K562 (cell line): ENCODE measurements at regions not wholly inside any gene's neighbourhood (a gene's known extent, or its start where the extent isn't known, plus 50 kb on each side); places are given as distances from the start of the nearest gene placed in this dataset.

ENCODE experiments used
- ATAC-seq: fragments of 200-7000 bp; cut with Tn5 transposase; 3 replicates; pipeline ENCODE4 v1.9.1; 2020; ENCODE audit warnings: moderate library complexity
- BruUV-seq: library from RNA; stranded (reverse); fragments of 400-500 nt; replicated peaks from 2 replicates; lab custom pipeline; 2021; lab: Mats Ljungman, UMichigan
- CTCF ChIA-PET: fragments of 300-600 bp; formaldehyde crosslinking; extraction: SDS; loops from one replicate; lab custom pipeline; 2021; ENCODE audit warnings: low intra/inter-chr PET ratio; lab: Yijun Ruan, JAX
- POLR2A ChIA-PET: fragments of 300-600, 350-650 bp; sonication (Branson Sonifier 250); formaldehyde crosslinking; extraction: SDS; loops from one replicate; lab custom pipeline; 2021; ENCODE audit warnings: antibody characterized with exemption, inconsistent platforms; lab: Yijun Ruan, JAX
- DNase-seq, 4 experiments: peaks; one replicate each; pipeline versions ENCODE4 v3.0.0 to v3.0.0-alpha.2; 2011 to 2018; ENCODE audit warnings: low spot score in 3 of 4, mixed read lengths in 3 of 4; ENCODE audit errors: extremely low read depth in 1 of 4
- FAIRE-seq: peaks from 2 replicates; lab custom pipeline; 2011; peaks lifted over from hg19 to GRCh38; lab: Jason Lieb, UNC
- H2AFZ ChIP-seq: 2 replicates; pipeline ENCODE4 v1.6.0; 2011; ENCODE audit warnings: low read depth, low read length, control low read depth, inconsistent platforms
- H3K27ac ChIP-seq: fragments of 200-600 bp; 3 replicates; pipeline ENCODE4 v1.8.0; 2011; ENCODE audit warnings: low read depth, mild to moderate bottlenecking, control low read depth, inconsistent platforms, low read length, moderate library complexity, mixed read lengths; ENCODE audit errors: extremely low read depth
- H3K27me3 ChIP-seq, 2 experiments: fragments of 300-600 bp in 1 of 2; 2 replicates in 1 of 2; 3 replicates in 1 of 2; pipeline versions ENCODE4 v1.6.0 to v1.8.0; 2011; ENCODE audit warnings: inconsistent platforms in 2 of 2, low read length in 2 of 2, mild to moderate bottlenecking in 1 of 2, mixed read lengths in 1 of 2, moderate library complexity in 1 of 2; ENCODE audit not compliant: control insufficient read depth in 2 of 2, insufficient read depth in 2 of 2
- H3K36me3 ChIP-seq: fragments of 300-600 bp; 3 replicates; pipeline ENCODE4 v1.8.0; 2011; ENCODE audit warnings: mild to moderate bottlenecking, low read length, inconsistent platforms; ENCODE audit not compliant: control insufficient read depth, insufficient read depth
- H3K4me1 ChIP-seq, 2 experiments: fragments of 200-600 bp in 1 of 2; replicated peaks in 1 of 2; 2 replicates in 1 of 2; 3 replicates in 1 of 2; pipeline versions ENCODE4 v1.5.1 to v1.8.0; 2011; ENCODE audit warnings: inconsistent platforms in 2 of 2, low read length in 2 of 2, mild to moderate bottlenecking in 1 of 2, mixed read lengths in 1 of 2, moderate library complexity in 1 of 2; ENCODE audit not compliant: control insufficient read depth in 2 of 2, insufficient read depth in 2 of 2
- H3K4me2 ChIP-seq: 2 replicates; pipeline ENCODE4 v1.6.1; 2011; ENCODE audit warnings: low read length, control low read depth, inconsistent platforms, mixed read lengths; ENCODE audit not compliant: insufficient read depth
- H3K4me3 ChIP-seq: fragments of 200-600 bp; sonication (generic), shearing (Covaris generic); 2 replicates; pipeline ENCODE4 v1.5.1; 2016; ENCODE audit warnings: control low read depth, inconsistent platforms
- H3K79me2 ChIP-seq: fragments of 200-600 bp; 3 replicates; pipeline ENCODE4 v1.8.0; 2011; ENCODE audit warnings: low read length, inconsistent platforms; ENCODE audit not compliant: control insufficient read depth, insufficient read depth
- H3K9ac ChIP-seq, 2 experiments: 2 replicates each; pipeline versions ENCODE4 v1.6.0 to v1.6.1; 2011; ENCODE audit warnings: low read depth in 2 of 2, low read length in 2 of 2, control low read depth in 1 of 2, inconsistent platforms in 1 of 2, mild to moderate bottlenecking in 1 of 2, mixed read lengths in 1 of 2; ENCODE audit not compliant: insufficient read depth in 1 of 2
- H3K9me1 ChIP-seq: one replicate; pipeline ENCODE4 v1.6.0; 2011; ENCODE audit warnings: inconsistent platforms, mild to moderate bottlenecking, low read length, moderate library complexity; ENCODE audit not compliant: control insufficient read depth, insufficient read depth
- H3K9me3 ChIP-seq: replicated peaks from 2 replicates; pipeline ENCODE4 v1.5.1; 2011; ENCODE audit warnings: low read depth, low read length, inconsistent platforms; ENCODE audit not compliant: control insufficient read depth, insufficient read depth
- H4K20me1 ChIP-seq: replicated peaks from 2 replicates; pipeline ENCODE4 v1.6.1; 2011; ENCODE audit warnings: low read length, inconsistent platforms, mixed read lengths; ENCODE audit not compliant: control insufficient read depth, insufficient read depth
- ARNT ChIP-seq, 2 experiments: fragments of 450-650 bp; IDR thresholded peaks; 2 replicates each; pipeline ENCODE4 v1.6.1; 2016; ENCODE audit warnings: mild to moderate bottlenecking in 1 of 2
- CC2D1A ChIP-seq: fragments of 450-650 bp; IDR thresholded peaks from 2 replicates; pipeline ENCODE4 v1.6.1; 2017; ENCODE audit warnings: mild to moderate bottlenecking
- CEBPG ChIP-seq, 3 experiments: fragments of 200-800 bp in 1 of 3; sonication (Bioruptor generic) in 1 of 3; sonication (generic) in 1 of 3; formaldehyde crosslinking in 1 of 3; IDR thresholded peaks in 2 of 3; conservative IDR thresholded peaks in 1 of 3; 2 replicates each; pipeline versions ENCODE4 v1.6.1 to v1.8.0; 2016 to 2022; ENCODE audit warnings: missing compliant biosample characterization in 2 of 3, missing genetic modification characterization in 2 of 3, mild to moderate bottlenecking in 1 of 3, missing genetic modification reagents in 1 of 3
- HEY1 ChIP-seq: fragments of 250-450 bp; sonication (Bioruptor Pico); IDR thresholded peaks from 2 replicates; pipeline ENCODE4 v1.5.0; 2020; ENCODE audit warnings: mild to moderate bottlenecking, moderate library complexity, borderline replicate concordance
- ILF3 ChIP-seq: fragments of 450-650 bp; IDR thresholded peaks from 2 replicates; pipeline ENCODE4 v1.6.1; 2018; ENCODE audit warnings: antibody characterized with exemption, mild to moderate bottlenecking, moderate library complexity, borderline replicate concordance
- L3MBTL2 ChIP-seq: fragments of 450-650 bp; IDR thresholded peaks from 2 replicates; pipeline ENCODE4 v1.6.1; 2016; ENCODE audit warnings: mild to moderate bottlenecking, moderate library complexity
- OTX1 ChIP-seq: fragments of 450-650 bp; formaldehyde crosslinking; IDR thresholded peaks from 2 replicates; pipeline ENCODE4 v1.4.0; 2022; ENCODE audit warnings: mild to moderate bottlenecking
- POU5F1 ChIP-seq: fragments of 150-350 bp; IDR thresholded peaks from 2 replicates; pipeline ENCODE4 v1.6.1; 2014; ENCODE audit warnings: borderline replicate concordance, low read length, low read depth, mild to moderate bottlenecking; ENCODE audit not compliant: partially characterized antibody
- SNIP1 ChIP-seq: fragments of 450-650 bp; IDR thresholded peaks from 2 replicates; pipeline ENCODE4 v1.7.1; 2017; ENCODE audit warnings: low read depth, mild to moderate bottlenecking
- ZNF347 ChIP-seq: fragments of 450-650 bp; formaldehyde crosslinking; IDR thresholded peaks from 2 replicates; pipeline ENCODE4 v1.4.0; 2020; ENCODE audit warnings: low read depth, mild to moderate bottlenecking, moderate library complexity
- ZNF507 ChIP-seq: conservative IDR thresholded peaks from 2 replicates; pipeline ENCODE4 v1.6.1; 2017; ENCODE audit warnings: missing genetic modification characterization, missing compliant biosample characterization
- WGBS: fragments of 100-300 bp; shearing (Covaris generic); methylation state at CpG from one replicate; pipeline ENCODE4 v1.1.6; 2016; ENCODE audit warnings: low coverage, mixed read lengths; ENCODE audit not compliant: insufficient coverage; ENCODE audit errors: missing lambda C conversion rate; 5-methylcytosine and 5-hydroxymethylcytosine counted together
- in situ Hi-C: fragments of 300-500 bp; cut with MboI; formaldehyde crosslinking; loops from 4 replicates; pipeline ENCODE4 v1.15.0; 2018; ENCODE audit warnings: inconsistent platforms, mixed read lengths
- intact Hi-C: fragments of 100-400 bp; cut with micrococcal nuclease; formaldehyde crosslinking; loops from 2 replicates; pipeline ENCODE4 v1.14.2; 2022
- TF ChIP-seq, protein P1 (sequence below): fragments of 450-650 bp; IDR thresholded peaks from 2 replicates; pipeline ENCODE4 v1.6.1; 2018; ENCODE audit warnings: mild to moderate bottlenecking, low read depth; ENCODE audit not compliant: partially characterized antibody

DNA sequence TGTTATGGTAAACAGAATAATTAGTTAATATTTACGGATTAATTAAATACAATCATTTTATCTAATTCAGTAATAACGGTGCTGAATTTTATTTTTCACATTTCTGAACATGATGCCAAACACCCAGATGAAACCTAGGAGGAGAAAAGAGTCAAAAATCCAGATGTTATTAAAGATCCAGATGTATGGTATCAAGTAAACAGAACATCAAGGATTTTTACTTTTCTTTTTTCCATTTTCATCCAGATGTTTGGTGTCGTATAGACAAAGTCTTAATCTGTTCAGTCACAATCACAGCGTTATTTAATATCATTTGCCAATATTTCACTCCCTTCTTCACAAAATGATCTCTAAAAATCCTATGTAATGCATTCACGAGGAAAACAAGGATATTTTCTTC, 64.0 kb upstream of the NR2F2 start:
- FAIRE-seq (no peak), DNase-seq (no peak)
- POLR2A ChIA-PET = no interaction called here
- Histone ChIP-seq H3K9me3 (peaks cover 4% of the 10 kb centered on the region; the same call in 1 of the 2 replicates), H3K27ac (no peak overlapping the region), H3K79me2 (no peaks in the 10 kb centered on the region), H3K36me3 (peaks cover 22% of the 10 kb centered on the region), H3K9ac (no peak overlapping the region), H3K4me1 (peaks cover 7 to 26% of the 10 kb centered on the region in 2 experiments), H3K4me3 (no peak overlapping the region), H2AFZ (no peak overlapping the region), H3K27me3 (no peaks in the 10 kb centered on the region), H3K4me2 (no peak overlapping the region)
- BruUV-seq = no TSS peak
- WGBS = 88% methylated on average over 5 of the region's 5 CpGs
- intact Hi-C loops = no loop called here
- no peak for TF ChIP-seq SNIP1
- TF ChIP-seq, protein P1, sequence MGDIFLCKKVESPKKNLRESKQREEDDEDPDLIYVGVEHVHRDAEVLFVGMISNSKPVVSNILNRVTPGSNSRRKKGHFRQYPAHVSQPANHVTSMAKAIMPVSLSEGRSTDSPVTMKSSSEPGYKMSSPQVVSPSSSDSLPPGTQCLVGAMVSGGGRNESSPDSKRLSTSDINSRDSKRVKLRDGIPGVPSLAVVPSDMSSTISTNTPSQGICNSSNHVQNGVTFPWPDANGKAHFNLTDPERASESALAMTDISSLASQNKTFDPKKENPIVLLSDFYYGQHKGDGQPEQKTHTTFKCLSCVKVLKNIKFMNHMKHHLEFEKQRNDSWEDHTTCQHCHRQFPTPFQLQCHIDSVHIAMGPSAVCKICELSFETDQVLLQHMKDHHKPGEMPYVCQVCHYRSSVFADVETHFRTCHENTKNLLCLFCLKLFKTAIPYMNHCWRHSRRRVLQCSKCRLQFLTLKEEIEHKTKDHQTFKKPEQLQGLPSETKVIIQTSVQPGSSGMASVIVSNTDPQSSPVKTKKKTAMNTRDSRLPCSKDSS = no peak
- TF ChIP-seq OTX1 (CRISPR knock-in tag) = no peak
- no peak for TF ChIP-seq POU5F1
- TF ChIP-seq ZNF507 = no peak
- no peak for TF ChIP-seq HEY1 (CRISPR knock-in tag)
- TF ChIP-seq L3MBTL2 = no peak
- TF ChIP-seq ZNF347 (CRISPR knock-in tag) = no peak
- TF ChIP-seq ILF3 = no peak
- no peak for TF ChIP-seq ARNT (IDR thresholded peaks at IDR 0.05)
- no peak for TF ChIP-seq CEBPG (CRISPR knock-in tag; IDR thresholded peaks at IDR 0.05)
- TF ChIP-seq CEBPG (tag; conservative IDR thresholded peaks at IDR 0.05 in 1 of 2, IDR thresholded peaks at IDR 0.05 in 1 of 2) = no peak
- TF ChIP-seq CC2D1A = no peak
- TF ChIP-seq, all 486 proteins: peak for 0
- CTCF ChIA-PET = no interaction called here
- in situ Hi-C loops = no loop called here
- no peak for ATAC-seq
- no peaks in the 10 kb centered on the region for H3K9me1 ChIP-seq
- H4K20me1 ChIP-seq = no peaks in the 10 kb centered on the region
